PFSK-1 (cell line): ENCODE measurements at regions not wholly inside any gene's neighbourhood (a gene's known extent, or its start where the extent isn't known, plus 50 kb on each side); places are given as distances from the start of the nearest gene placed in this dataset.

Experiments
- POLR2AphosphoS5 ChIP-seq: IDR thresholded peaks from 2 replicates; pipeline ENCODE4 v1.6.1; 2012; ENCODE audit warnings: low read depth, mild to moderate bottlenecking, control low read depth, low read length, moderate library complexity
- REST ChIP-seq, 2 experiments: IDR thresholded peaks; 2 replicates each; pipeline versions ENCODE4 v1.6.1 to v1.8.0; 2011 to 2012; ENCODE audit warnings: low read depth in 2 of 2, low read length in 2 of 2, control low read depth in 1 of 2, inconsistent platforms in 1 of 2, mild to moderate bottlenecking in 1 of 2, moderate library complexity in 1 of 2; ENCODE audit not compliant: insufficient read depth in 1 of 2

- TF ChIP-seq POLR2AphosphoS5 = no peak
- no peak for TF ChIP-seq REST (IDR thresholded peaks at IDR 0.05; ENCODE audit: insufficient read depth in 1 of 2, low read depth in 2 of 2, low read length in 2 of 2)
These were observed 81.5 kb upstream of the MBNL2 start for GRCh38 chr13:97140611-97141010.
